ENCODE measurements at regions not wholly inside any gene's neighbourhood (a gene's known extent, or its start where the extent isn't known, plus 50 kb on each side); places are given as distances from the start of the nearest gene placed in this dataset.

GRCh38 chr9:126084696-126085095 is 241.9 kb upstream of the MVB12B start:
- Mint-ChIP-seq H3K4me1 (ENCODE audit: unreplicated experiment) (no peaks in the 10 kb centered on the region), H3K36me3 (ENCODE audit: unreplicated experiment) (no peaks in the 10 kb centered on the region), H3K9me3 (ENCODE audit: unreplicated experiment) (peaks cover 3% of the 10 kb centered on the region), H3K27ac (ENCODE audit: unreplicated experiment) (no peak overlapping the region), H3K4me3 (ENCODE audit: unreplicated experiment) (no peak overlapping the region), H3K27me3 (ENCODE audit: unreplicated experiment) (peaks cover 13% of the 10 kb centered on the region)
- DNase-seq (ENCODE audit: extremely low spot score, unreplicated experiment) = no peak
- no peak for TF ChIP-seq CTCF (IDR thresholded peaks at IDR 0.05)

DNA sequence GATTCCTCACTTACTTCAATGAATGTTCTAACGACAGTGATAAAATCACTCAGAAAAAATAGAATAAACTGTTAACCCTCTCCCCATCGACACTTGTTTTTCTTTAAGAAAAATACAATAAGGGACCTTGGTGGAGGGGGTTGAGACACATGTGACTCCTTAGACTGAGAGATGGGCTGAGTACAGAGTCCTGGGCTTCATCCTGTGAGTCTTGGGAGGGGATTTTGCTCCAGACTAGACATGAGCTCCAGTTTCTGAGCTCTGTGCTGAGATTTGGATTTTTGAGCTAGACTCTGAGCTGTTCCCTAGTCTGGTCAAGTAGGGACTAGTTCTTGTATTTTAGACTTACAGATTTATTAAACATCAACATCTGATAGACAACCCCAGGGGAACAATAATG is 241.5 kb upstream of the MVB12B start:
- H3K4me3 Mint-ChIP-seq (ENCODE audit: unreplicated experiment) = no peak overlapping the region
- no peak for TF ChIP-seq CTCF (IDR thresholded peaks at IDR 0.05)
- H3K27ac Mint-ChIP-seq (ENCODE audit: unreplicated experiment) = no peak overlapping the region

GRCh38 chr9:126088336-126088735 is 238.3 kb upstream of the MVB12B start:
- no peaks in the 10 kb centered on the region for H3K4me1 Mint-ChIP-seq (ENCODE audit: unreplicated experiment)
- no peak for TF ChIP-seq CTCF (IDR thresholded peaks at IDR 0.05)

More for the DNA sequence above, 241.5 kb upstream of the MVB12B start:
- peaks cover 3% of the 10 kb centered on the region for H3K9me3 Mint-ChIP-seq (ENCODE audit: unreplicated experiment)
- no peak for DNase-seq (ENCODE audit: extremely low spot score, unreplicated experiment)
- H3K36me3 Mint-ChIP-seq (ENCODE audit: unreplicated experiment) = no peaks in the 10 kb centered on the region
- H3K27me3 Mint-ChIP-seq (ENCODE audit: unreplicated experiment) = peaks cover 8% of the 10 kb centered on the region
- no peaks in the 10 kb centered on the region for H3K4me1 Mint-ChIP-seq (ENCODE audit: unreplicated experiment)

DNA sequence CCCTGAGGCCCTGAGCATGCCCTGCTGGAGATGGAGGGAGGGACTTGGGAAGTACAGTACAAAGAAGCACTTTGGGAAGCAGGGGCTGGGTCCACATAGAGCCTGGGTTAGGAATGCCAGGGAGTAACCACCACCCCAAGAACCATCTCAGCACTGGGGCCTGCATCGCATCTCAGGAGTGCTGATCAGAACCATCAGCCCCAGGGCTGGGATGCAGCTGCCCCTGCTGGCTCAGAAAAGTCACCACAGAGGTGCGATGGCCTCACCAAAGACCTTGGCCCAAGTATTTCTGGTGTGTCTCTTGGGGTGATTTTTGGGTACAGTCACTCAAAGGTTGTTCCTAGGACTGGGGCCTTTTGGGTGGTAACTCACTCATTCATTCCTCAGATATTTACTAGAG is 236.8 kb upstream of the MVB12B start:
- Mint-ChIP-seq H3K9me3 (ENCODE audit: unreplicated experiment) (no peaks in the 10 kb centered on the region), H3K4me1 (ENCODE audit: unreplicated experiment) (no peaks in the 10 kb centered on the region), H3K27ac (ENCODE audit: unreplicated experiment) (no peak overlapping the region), H3K36me3 (ENCODE audit: unreplicated experiment) (no peaks in the 10 kb centered on the region), H3K4me3 (ENCODE audit: unreplicated experiment) (no peak overlapping the region), H3K27me3 (ENCODE audit: unreplicated experiment) (peaks cover 7% of the 10 kb centered on the region)
- TF ChIP-seq CTCF (IDR thresholded peaks at IDR 0.05) = no peak
- no peak for DNase-seq (ENCODE audit: extremely low spot score, unreplicated experiment)

More at GRCh38 chr9:126088336-126088735, 238.3 kb upstream of the MVB12B start:
- Mint-ChIP-seq H3K4me3 (ENCODE audit: unreplicated experiment) (no peak overlapping the region), H3K27ac (ENCODE audit: unreplicated experiment) (no peak overlapping the region), H3K27me3 (ENCODE audit: unreplicated experiment) (peaks cover 7% of the 10 kb centered on the region), H3K36me3 (ENCODE audit: unreplicated experiment) (no peaks in the 10 kb centered on the region), H3K9me3 (ENCODE audit: unreplicated experiment) (peaks cover 3% of the 10 kb centered on the region)
- no peak for DNase-seq (ENCODE audit: extremely low spot score, unreplicated experiment)

DNA sequence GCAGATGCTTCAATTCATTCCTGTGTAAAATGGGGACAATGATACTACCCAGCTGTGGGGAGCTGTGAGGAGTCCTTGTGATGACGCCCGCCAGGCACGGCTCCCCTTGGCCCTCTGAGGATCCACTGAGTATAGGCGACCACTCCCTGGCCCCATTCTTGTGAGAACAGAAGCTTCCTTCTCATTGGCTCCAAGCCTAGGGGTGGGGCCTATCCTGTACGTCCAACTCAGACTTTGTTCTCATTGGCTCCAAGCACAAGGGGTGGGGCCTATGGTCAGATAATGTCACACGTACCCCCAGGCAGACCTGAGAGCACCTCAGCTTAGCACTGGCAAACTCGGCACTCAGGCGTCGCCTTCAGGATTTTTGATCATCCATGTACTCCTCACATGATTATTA is 232.9 kb upstream of the MVB12B start:
- no peak for TF ChIP-seq CTCF (IDR thresholded peaks at IDR 0.05)
- no peaks in the 10 kb centered on the region for H3K36me3 Mint-ChIP-seq (ENCODE audit: unreplicated experiment)
- no peaks in the 10 kb centered on the region for H3K9me3 Mint-ChIP-seq (ENCODE audit: unreplicated experiment)
- no peak for DNase-seq (ENCODE audit: extremely low spot score, unreplicated experiment)
- H3K4me1 Mint-ChIP-seq (ENCODE audit: unreplicated experiment) = no peaks in the 10 kb centered on the region
- H3K27me3 Mint-ChIP-seq (ENCODE audit: unreplicated experiment) = no peaks in the 10 kb centered on the region
- no peak overlapping the region for H3K27ac Mint-ChIP-seq (ENCODE audit: unreplicated experiment)
- H3K4me3 Mint-ChIP-seq (ENCODE audit: unreplicated experiment) = no peak overlapping the region
